RPMI7951 (cell line): ENCODE measurements at regions not wholly inside any gene's neighbourhood (a gene's known extent, or its start where the extent isn't known, plus 50 kb on each side); places are given as distances from the start of the nearest gene placed in this dataset.
"Not testable (repeated sequence)": the region's sequence is repeated elsewhere in the genome, so short reads cannot be mapped to it uniquely, and the experiment has no call there.

Experiments
- DNase-seq: peaks from one replicate; pipeline ENCODE4 v3.0.0-alpha.2; 2012; ENCODE audit warnings: low read depth

- peak; percentile 6 for DNase-seq
Observed at GRCh38 chr4:103499094-103499493, 220.7 kb downstream of the TACR3 start.

GRCh38 chr4:103498161-103499070, 221.4 kb downstream of the TACR3 start:
- peak; percentile 87 for DNase-seq

- DNase-seq, result peak; percentile 54
Observed at GRCh38 chr4:103497692-103498091, 222.1 kb downstream of the TACR3 start.

GRCh38 chr4:103496800-103497199, 223.0 kb downstream of the TACR3 start:
- no peak for DNase-seq

DNA sequence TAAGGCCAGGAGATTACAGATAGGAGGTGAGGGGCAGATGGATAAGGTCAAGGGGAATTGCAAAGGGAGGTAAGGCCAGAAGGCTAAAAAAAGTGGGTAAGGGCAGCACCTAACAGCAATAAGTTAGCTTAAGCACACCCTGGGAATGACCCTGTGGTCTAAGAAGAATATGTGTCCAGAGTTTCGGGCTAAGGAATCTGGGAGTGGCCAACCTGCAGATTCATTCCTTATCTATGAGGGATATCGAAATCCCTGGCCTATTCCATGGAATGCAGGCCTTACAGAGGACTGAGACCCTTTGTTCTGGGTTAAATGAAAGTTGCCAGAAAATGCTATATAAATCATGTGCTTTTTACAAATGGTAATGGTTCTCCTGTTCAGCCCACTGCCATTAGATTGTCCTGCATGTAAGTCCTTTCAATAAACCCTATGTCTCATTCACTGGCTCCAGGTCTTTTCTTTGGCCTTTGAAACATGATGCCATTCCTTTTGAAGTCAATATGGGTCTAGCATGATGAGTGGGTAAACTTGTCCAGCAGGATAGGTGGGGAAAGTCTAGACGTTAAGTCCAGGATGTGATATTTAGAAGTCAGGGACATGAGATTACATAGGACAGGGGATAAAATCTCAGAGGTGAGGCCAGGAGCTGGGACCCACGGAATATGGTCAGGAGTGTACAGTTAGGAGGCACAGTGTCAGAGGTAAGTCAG, 226.2 kb downstream of the TACR3 start:
- no peak for DNase-seq

- DNase-seq, result not testable (repeated sequence)
Observed at GRCh38 chr4:103485296-103485695, 234.5 kb downstream of the TACR3 start.

DNA sequence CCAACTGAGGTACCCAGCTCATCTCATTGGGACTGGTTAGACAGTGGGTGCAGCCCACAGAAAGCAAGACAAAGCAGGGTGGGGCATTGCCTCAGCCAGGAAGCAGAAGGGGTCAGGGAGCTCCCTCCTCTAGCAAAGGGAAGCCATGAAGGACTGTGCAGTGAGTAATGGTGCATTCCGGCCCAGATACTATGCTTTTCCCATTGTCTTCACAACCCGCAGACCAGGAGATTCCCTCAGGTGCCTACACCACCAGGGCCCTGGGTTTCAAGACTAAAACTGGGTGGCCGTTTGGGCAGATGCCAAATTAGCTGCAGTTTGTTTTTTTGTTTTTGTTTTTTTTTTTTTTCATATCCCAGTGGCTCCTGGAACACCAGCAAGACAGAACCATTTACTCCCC, 235.3 kb downstream of the TACR3 start:
- no peak for DNase-seq

GRCh38 chr4:103482893-103483292, 236.9 kb downstream of the TACR3 start:
- no peak for DNase-seq

DNA sequence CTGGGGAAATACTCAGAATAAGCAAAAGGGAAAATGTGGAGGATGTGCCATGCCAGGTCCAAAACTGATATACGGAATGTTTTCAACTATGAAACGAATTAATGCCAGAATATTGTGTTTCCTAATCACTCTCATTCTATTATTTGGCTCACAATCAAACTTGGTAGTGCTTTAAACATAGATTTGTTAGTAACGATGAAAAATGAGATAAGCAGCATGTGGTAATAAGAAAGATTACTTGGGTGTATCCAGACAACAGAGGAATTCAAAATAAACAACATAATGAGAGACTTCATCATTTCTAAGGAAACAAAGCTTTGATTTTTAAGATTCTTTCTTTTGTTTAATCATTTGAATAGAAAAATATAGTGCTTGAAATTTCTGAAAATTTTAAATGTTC, 237.3 kb downstream of the TACR3 start:
- DNase-seq, result no peak

GRCh38 chr4:103478734-103479133, 241.1 kb downstream of the TACR3 start:
- DNase-seq, result no peak

DNA sequence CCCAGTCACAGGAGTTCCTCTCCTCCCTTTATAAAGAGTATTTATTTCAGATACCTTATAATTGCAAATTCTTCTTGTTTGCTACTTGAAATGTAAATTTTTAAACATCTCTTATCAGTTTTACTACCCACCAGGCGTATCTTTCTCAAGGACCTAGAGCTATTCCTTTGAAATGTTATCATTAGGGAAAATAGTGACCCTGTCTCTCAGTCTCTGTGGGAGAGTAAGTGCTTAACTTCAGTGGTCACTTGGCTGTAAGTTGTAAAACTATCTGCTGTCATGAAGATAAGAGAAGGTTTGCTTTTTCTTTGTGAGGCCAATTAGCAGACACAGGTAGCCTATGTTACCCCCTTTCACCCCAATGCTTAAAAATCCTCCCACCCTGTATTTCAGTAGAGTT, 241.6 kb downstream of the TACR3 start:
- DNase-seq, result no peak

DNA sequence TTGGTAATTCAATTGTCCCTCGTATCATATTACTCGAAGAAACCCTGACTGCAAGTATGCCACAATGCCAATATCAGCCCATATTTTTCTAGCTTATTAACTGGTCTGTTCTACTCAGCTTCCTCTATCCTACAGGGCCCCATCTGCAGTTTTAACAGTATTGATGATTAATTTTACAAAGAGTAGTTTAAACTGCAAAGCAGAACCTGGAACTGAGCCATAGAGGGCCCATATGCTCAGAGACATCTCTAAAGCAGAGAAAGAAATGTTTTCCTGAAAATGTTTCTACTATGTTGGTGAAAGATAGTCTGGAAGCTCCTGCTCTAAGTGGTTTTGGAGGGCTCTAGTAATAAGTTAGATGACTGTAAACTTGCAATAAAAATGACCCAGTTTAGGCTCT, 259.4 kb upstream of the CENPE start:
- no peak for DNase-seq

DNA sequence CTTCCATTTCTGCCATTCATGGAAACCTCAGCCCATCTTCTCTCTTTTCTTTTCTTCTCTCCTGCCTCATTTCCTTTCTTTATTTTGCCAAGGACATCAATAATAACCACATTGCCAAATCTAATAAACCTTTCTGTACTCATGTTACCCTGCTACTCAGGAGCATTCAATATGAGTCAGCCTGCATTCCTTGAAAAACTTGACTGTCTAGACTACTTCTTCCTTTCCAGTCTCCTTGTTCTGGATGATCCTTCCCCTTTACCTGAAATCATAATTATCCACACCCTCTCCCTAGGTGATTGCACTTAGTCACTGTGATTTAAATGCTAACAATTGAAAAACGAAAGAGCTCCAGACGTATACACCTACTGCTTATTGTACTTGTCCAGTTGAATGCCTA, 253.2 kb upstream of the CENPE start:
- no peak for DNase-seq

GRCh38 chr4:103450693-103451092, 252.6 kb upstream of the CENPE start:
- no peak for DNase-seq

GRCh38 chr4:103449296-103450023, 251.3 kb upstream of the CENPE start:
- DNase-seq, result no peak

GRCh38 chr4:103445377-103445776, 247.2 kb upstream of the CENPE start:
- no peak for DNase-seq

DNA sequence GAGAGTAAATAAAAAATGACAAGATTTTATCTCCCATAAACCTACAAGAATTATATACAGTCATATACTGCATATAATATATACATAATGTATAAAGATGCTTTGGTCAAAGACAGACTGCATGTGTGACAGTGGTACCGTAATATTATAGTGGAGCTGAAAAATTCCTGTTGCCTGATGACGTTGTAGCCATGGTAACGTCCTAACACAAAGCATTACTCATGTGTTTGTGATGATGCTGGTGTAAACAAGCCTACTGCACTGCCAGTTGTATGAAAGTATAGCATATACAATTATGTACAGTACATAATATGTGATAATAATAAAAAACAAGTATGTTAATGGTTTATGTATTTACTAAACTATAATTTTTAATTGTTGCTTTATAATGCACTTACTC, 245.2 kb upstream of the CENPE start:
- peak; percentile 5 for DNase-seq

DNA sequence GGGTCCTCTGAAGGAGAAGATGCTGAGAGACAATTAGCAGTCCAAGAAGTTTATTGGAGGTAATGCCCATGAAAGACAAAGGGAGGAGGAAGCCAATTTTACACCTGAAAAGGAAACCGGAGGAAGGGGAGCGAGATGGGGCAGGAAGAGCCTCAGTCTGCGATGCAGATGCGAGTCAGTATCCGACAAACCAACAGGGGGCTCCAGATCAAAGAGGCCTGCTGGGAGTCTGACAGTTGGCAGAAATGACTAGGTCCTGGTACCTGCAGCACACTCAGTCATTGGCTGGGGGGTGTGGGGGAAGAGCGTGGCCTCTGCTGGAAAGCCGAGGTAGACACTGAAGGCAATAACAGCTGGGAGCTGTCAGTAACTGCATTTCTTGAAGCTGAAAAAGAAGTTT, 231.1 kb upstream of the CENPE start:
- DNase-seq, result no peak

GRCh38 chr4:103425406-103425805, 227.3 kb upstream of the CENPE start:
- no peak for DNase-seq

DNA sequence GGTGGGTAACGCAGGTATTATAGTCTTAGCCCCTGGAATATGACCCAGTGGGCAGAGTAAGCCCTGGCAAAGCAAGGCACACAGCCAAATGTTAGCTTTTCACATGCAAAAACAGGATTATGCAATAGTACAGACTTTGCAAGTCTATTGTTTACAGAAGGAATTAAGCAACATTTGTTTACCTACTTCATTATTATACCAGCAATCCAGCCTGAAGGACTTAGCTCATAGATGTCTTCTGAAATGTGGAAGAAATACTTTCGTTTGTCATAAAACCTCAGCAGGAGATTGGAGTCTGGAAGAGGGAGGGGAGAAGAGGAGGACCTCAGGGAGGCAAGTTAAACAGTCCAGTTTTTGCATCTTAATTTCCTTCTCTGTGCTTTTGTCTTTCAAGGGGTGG, 226.7 kb upstream of the CENPE start:
- DNase-seq, result no peak

DNA sequence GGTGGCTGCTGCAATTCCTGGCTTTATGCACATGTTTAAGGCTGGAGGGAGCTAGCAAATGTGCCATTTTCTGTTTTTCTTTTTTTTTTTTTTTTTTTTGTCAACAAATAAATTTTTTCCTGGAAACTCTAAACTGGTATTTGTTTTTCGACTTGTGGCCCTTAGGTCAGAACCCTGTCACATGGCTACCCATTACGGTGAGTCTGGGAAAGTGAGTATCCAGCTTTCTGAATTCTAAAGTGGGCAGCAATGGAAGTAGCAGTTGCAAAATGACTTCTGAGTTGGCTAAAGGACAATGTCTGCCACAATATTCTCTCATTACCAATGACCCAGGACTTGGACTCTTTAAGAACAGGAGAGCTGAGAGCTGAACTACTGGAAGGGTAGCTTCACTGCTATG, 225.1 kb upstream of the CENPE start:
- no peak for DNase-seq

DNA sequence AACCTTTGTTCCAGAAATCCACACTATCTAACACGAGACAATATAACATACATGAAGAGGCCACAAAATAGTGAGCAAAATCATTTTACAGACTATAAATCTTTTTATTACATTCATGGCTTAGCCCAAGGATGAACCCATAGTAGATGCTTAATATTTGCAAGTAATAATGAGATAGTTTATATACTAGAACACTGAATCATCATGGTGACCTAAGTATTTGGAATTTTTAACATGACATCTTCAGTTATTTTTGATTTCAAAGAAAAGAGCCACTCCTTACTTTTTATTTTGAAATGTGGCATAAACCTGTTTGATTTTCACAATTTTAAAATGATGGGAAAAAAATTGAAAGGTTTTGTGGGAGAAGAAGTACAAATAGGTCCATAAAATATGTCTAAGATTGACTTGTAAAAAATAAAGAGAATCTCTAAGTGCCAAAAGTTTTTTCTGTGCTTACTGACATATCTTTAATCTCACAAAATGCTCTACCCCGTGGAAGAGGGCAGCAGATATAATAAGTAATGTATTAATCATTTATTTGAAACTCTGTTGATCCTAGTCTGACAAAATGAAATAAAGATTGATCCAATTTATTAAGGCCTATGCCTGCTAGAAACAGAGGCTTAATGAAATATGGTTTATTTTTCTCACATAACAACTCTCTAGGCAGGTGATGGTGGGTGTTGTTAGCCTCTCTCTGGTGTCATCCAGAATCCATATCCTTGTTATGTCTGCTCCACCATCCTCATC, 224.5 kb upstream of the CENPE start:
- DNase-seq, result no peak
